Activated CD8-positive, alpha-beta memory T cell treated with anti-CD3 and anti-CD28 coated beads for 48 hours (primary cell): ENCODE measurements at regions not wholly inside any gene's neighbourhood (a gene's known extent, or its start where the extent isn't known, plus 50 kb on each side); places are given as distances from the start of the nearest gene placed in this dataset.

ENCODE experiments used
- DNase-seq, 3 experiments: peaks; one replicate each; pipeline ENCODE4 v3.0.0-alpha.2; 2020; ENCODE audit warnings: low read depth in 2 of 3, low spot score in 2 of 3

GRCh38 chr13:31081316-31081715, 80.4 kb downstream of the HSPH1 start:
- no peak for DNase-seq

GRCh38 chr13:31074756-31075155, 86.9 kb downstream of the HSPH1 start:
- DNase-seq: no peak

- DNase-seq: no peak
Observed at GRCh38 chr13:31073859-31074718, 87.6 kb downstream of the HSPH1 start.

GRCh38 chr13:31072041-31072440, 89.7 kb downstream of the HSPH1 start:
- DNase-seq: no peak

- no peak for DNase-seq
Observed at GRCh38 chr13:31069808-31070534, 91.7 kb downstream of the HSPH1 start.

GRCh38 chr13:31068119-31068423, 93.6 kb downstream of the HSPH1 start:
- no peak for DNase-seq

- DNase-seq: no peak
Observed at GRCh38 chr13:31067416-31068118, 94.1 kb downstream of the HSPH1 start.

- DNase-seq: no peak
Observed at GRCh38 chr13:31064636-31065035, 97.1 kb downstream of the HSPH1 start.

- DNase-seq: no peak
Observed at GRCh38 chr13:31063772-31064171, 97.9 kb downstream of the HSPH1 start.

- DNase-seq: no peak
Observed at GRCh38 chr13:31060655-31061054, 101.0 kb downstream of the HSPH1 start.

- DNase-seq: no peak
Observed at GRCh38 chr13:31060220-31060619, 101.5 kb downstream of the HSPH1 start.

GRCh38 chr13:31057403-31058033, 104.2 kb downstream of the HSPH1 start:
- no peak for DNase-seq

- DNase-seq: no peak
Observed at GRCh38 chr13:31056644-31057271, 104.9 kb downstream of the HSPH1 start.

GRCh38 chr13:31055589-31055988, 106.1 kb downstream of the HSPH1 start:
- DNase-seq: no peak

GRCh38 chr13:31054632-31055031, 107.1 kb downstream of the HSPH1 start:
- no peak for DNase-seq

GRCh38 chr13:31053896-31054295, 107.8 kb downstream of the HSPH1 start:
- no peak for DNase-seq

GRCh38 chr13:31053091-31053490, 108.6 kb downstream of the HSPH1 start:
- DNase-seq: no peak

- DNase-seq: no peak
Observed at GRCh38 chr13:31052478-31052877, 109.2 kb downstream of the HSPH1 start.

GRCh38 chr13:31051999-31052398, 109.7 kb downstream of the HSPH1 start:
- DNase-seq: no peak

- DNase-seq: no peak
Observed at GRCh38 chr13:31050486-31051400, 111.0 kb downstream of the HSPH1 start.
